PC-9 (cell line): ENCODE measurements at regions not wholly inside any gene's neighbourhood (a gene's known extent, or its start where the extent isn't known, plus 50 kb on each side); places are given as distances from the start of the nearest gene placed in this dataset.

Experiments used
- CTCF ChIP-seq: fragments of 200-600 bp; sonication (generic); conservative IDR thresholded peaks from 2 replicates; pipeline ENCODE4 v1.6.1; 2017; ENCODE audit warnings: mixed run types, antibody characterized with exemption, mild to moderate bottlenecking, moderate library complexity
- EZH2 ChIP-seq: fragments of 200-600 bp; sonication (generic); IDR thresholded peaks from 2 replicates; pipeline ENCODE4 v1.8.0; 2017; ENCODE audit warnings: antibody characterized with exemption, low read depth

- TF ChIP-seq CTCF (no peak), EZH2 (no peak)
Measured at GRCh38 chr2:133859578-133859977, 291.3 kb upstream of the NCKAP5 start.
